H1 (cell line): ENCODE measurements at regions not wholly inside any gene's neighbourhood (a gene's known extent, or its start where the extent isn't known, plus 50 kb on each side); places are given as distances from the start of the nearest gene placed in this dataset.

Experiments used
- ATF2 ChIP-seq: IDR thresholded peaks from 2 replicates; pipeline ENCODE4 v1.6.1; 2012; ENCODE audit warnings: low read length, inconsistent platforms
- BRCA1 ChIP-seq: IDR thresholded peaks from 2 replicates; pipeline ENCODE4 v1.6.1; 2012; ENCODE audit warnings: low read depth, low read length, improper control_type of control experiment

- TF ChIP-seq ATF2 (no peak), BRCA1 (no peak)
Measured at GRCh38 chr12:94811611-94812010, 161.3 kb upstream of the TMCC3 start (continued).
